ENCODE measurements at regions not wholly inside any gene's neighbourhood (a gene's known extent, or its start where the extent isn't known, plus 50 kb on each side); places are given as distances from the start of the nearest gene placed in this dataset.

GRCh38 chr20:40811004-40811403, 122.0 kb upstream of the MAFB start:
- no peak for TF ChIP-seq CTCF (conservative IDR thresholded peaks at IDR 0.05; ENCODE audit: low read depth, low read length)
- Histone ChIP-seq H3K27me3 (ENCODE audit: insufficient read depth, low read depth) (no peaks in the 10 kb centered on the region), H3K27ac (no peak overlapping the region), H3K36me3 (ENCODE audit: insufficient read depth) (no peaks in the 10 kb centered on the region), H3K4me3 (IDR thresholded peaks at IDR 0.05; ENCODE audit: insufficient read depth, low read depth, low read length) (no peak overlapping the region), H3K4me2 (no peak overlapping the region), H2AFZ (ENCODE audit: low read depth) (no peak overlapping the region), H3K4me1 (ENCODE audit: low read depth, poor library complexity, severe bottlenecking) (no peaks in the 10 kb centered on the region), H4K20me1 (ENCODE audit: insufficient read depth) (no peaks in the 10 kb centered on the region), H3K9ac (no peak overlapping the region), H3K79me2 (ENCODE audit: insufficient read depth, low read depth) (no peaks in the 10 kb centered on the region)

GRCh38 chr20:40811660-40812414, 122.8 kb upstream of the MAFB start:
- no peak overlapping the region for H3K4me2 ChIP-seq
- H3K4me1 ChIP-seq (ENCODE audit: low read depth, poor library complexity, severe bottlenecking): no peaks in the 10 kb centered on the region
- no peak overlapping the region for H3K4me3 ChIP-seq (IDR thresholded peaks at IDR 0.05; ENCODE audit: insufficient read depth, low read depth, low read length)
- no peaks in the 10 kb centered on the region for H3K27me3 ChIP-seq (ENCODE audit: insufficient read depth, low read depth)
- no peak overlapping the region for H2AFZ ChIP-seq (ENCODE audit: low read depth)
- H4K20me1 ChIP-seq (ENCODE audit: insufficient read depth): no peaks in the 10 kb centered on the region
- H3K79me2 ChIP-seq (ENCODE audit: insufficient read depth, low read depth): no peaks in the 10 kb centered on the region
- H3K36me3 ChIP-seq (ENCODE audit: insufficient read depth): no peaks in the 10 kb centered on the region
- no peak overlapping the region for H3K27ac ChIP-seq
- H3K9ac ChIP-seq: no peak overlapping the region
- no peak; the same call in 1 of the 2 replicates for TF ChIP-seq CTCF (conservative IDR thresholded peaks at IDR 0.05; ENCODE audit: low read depth, low read length)

GRCh38 chr20:40812415-40812925, 123.4 kb upstream of the MAFB start:
- Histone ChIP-seq H2AFZ (ENCODE audit: low read depth) (no peak overlapping the region), H3K27ac (no peak overlapping the region), H3K4me1 (ENCODE audit: low read depth, poor library complexity, severe bottlenecking) (no peaks in the 10 kb centered on the region), H4K20me1 (ENCODE audit: insufficient read depth) (no peaks in the 10 kb centered on the region), H3K9ac (no peak overlapping the region), H3K27me3 (ENCODE audit: insufficient read depth, low read depth) (no peaks in the 10 kb centered on the region), H3K79me2 (ENCODE audit: insufficient read depth, low read depth) (no peaks in the 10 kb centered on the region), H3K4me3 (IDR thresholded peaks at IDR 0.05; ENCODE audit: insufficient read depth, low read depth, low read length) (no peak overlapping the region), H3K4me2 (no peak overlapping the region), H3K36me3 (ENCODE audit: insufficient read depth) (no peaks in the 10 kb centered on the region)
- TF ChIP-seq CTCF (conservative IDR thresholded peaks at IDR 0.05; ENCODE audit: low read depth, low read length): no peak

- Histone ChIP-seq H3K4me1 (ENCODE audit: low read depth, poor library complexity, severe bottlenecking) (no peaks in the 10 kb centered on the region), H4K20me1 (ENCODE audit: insufficient read depth) (no peaks in the 10 kb centered on the region), H2AFZ (ENCODE audit: low read depth) (no peak overlapping the region), H3K9ac (no peak overlapping the region), H3K27ac (no peak overlapping the region), H3K36me3 (ENCODE audit: insufficient read depth) (no peaks in the 10 kb centered on the region), H3K27me3 (ENCODE audit: insufficient read depth, low read depth) (no peaks in the 10 kb centered on the region), H3K79me2 (ENCODE audit: insufficient read depth, low read depth) (no peaks in the 10 kb centered on the region), H3K4me3 (IDR thresholded peaks at IDR 0.05; ENCODE audit: insufficient read depth, low read depth, low read length) (no peak overlapping the region), H3K4me2 (no peak overlapping the region)
- no peak for TF ChIP-seq CTCF (conservative IDR thresholded peaks at IDR 0.05; ENCODE audit: low read depth, low read length)
Measured at GRCh38 chr20:40813029-40813431, 124.0 kb upstream of the MAFB start.
